ENCODE measurements at regions not wholly inside any gene's neighbourhood (a gene's known extent, or its start where the extent isn't known, plus 50 kb on each side); places are given as distances from the start of the nearest gene placed in this dataset.

DNA sequence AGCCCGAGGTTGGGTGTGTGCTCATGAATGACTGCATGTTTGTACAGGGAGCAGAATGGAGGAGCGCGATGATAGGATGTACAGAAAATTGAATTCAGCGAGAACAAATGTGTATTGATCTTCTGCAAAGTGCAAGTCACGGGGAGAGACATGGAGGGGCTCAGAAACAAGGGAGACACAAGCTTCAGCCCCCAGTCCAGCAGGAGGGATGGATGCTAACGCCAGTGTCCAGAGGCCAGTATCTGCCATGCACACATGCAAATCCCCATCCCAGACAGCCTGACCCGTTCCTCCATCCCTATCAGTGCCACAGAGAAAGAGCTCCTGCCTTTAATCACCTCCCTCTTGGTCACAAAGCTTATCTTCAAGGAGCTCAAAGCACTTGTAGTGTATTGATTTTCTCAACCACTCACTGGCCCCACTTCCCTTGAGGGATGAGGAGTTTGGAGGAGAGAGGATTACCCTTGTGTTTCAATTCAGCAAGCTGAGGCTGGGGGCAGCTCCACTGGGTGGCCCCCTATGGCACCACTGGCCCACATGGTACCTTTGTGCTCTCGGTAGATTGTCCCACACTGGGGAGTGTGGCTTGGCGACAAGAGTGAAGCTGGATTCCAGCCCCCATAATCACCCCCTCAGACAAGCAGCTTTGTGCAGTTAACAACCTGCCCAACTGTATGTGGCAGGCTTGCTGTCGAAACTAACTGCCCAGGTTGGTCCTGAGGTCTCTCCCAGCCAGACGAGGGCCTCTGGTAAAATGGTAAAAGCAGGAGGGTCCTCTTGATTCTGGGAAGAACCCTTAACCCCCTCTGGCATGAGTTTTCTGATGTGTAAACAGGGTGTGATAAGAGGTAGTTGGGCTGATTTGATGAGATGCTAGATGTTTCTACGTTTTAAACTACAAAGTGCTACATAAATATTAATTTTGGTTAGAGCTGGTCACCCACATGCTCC is 151.6 kb upstream of the UNC5B start:
- H3K4me3 ChIP-seq (ENCODE audit: low read depth, low read length) = no peak overlapping the region
- DNase-seq (ENCODE audit: low read depth) = no peak
- no peak for TF ChIP-seq CTCF (IDR thresholded peaks at IDR 0.05; ENCODE audit: low read depth, low read length, missing control alignments)
- in situ Hi-C loops (cut with HindIII; ENCODE audit: low sequenced_read_pairs) = no loop called here

- no peak for DNase-seq (ENCODE audit: low read depth)
- H3K4me3 ChIP-seq (ENCODE audit: low read depth, low read length) = no peak overlapping the region
- TF ChIP-seq CTCF (IDR thresholded peaks at IDR 0.05; ENCODE audit: low read depth, low read length, missing control alignments) = no peak
- in situ Hi-C loops (cut with HindIII; ENCODE audit: low sequenced_read_pairs) = no loop called here
Measured at GRCh38 chr10:71061472-71061871, 150.9 kb upstream of the UNC5B start.

DNA sequence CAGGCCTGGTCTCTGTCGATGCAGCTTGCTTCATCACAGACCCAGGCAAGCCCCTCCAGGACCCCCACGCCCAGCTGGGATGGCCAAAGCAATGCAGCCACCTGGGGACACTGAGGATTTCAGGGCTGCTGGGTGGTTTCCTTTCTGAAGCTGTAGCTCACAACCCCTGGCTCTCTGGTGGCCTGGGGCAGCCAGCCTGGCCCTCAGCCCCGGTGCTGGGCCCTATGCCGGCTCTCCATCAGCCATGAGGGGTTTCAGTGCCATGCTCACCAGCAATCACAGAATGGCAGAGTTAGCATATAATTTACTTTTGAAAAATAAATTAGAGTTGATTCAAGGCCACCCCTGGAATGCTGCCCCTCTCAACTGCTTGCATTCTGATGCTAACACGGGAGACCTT is 150.2 kb upstream of the UNC5B start:
- TF ChIP-seq CTCF (IDR thresholded peaks at IDR 0.05; ENCODE audit: low read depth, low read length, missing control alignments) = no peak
- in situ Hi-C loops (cut with HindIII; ENCODE audit: low sequenced_read_pairs) = no loop called here
- DNase-seq (ENCODE audit: low read depth) = no peak
- H3K4me3 ChIP-seq (ENCODE audit: low read depth, low read length) = no peak overlapping the region

GRCh38 chr10:71063401-71063800 is 149.0 kb upstream of the UNC5B start:
- no peak for DNase-seq (ENCODE audit: low read depth)
- in situ Hi-C loops (cut with HindIII; ENCODE audit: low sequenced_read_pairs) = no loop called here
- TF ChIP-seq CTCF (IDR thresholded peaks at IDR 0.05; ENCODE audit: low read depth, low read length, missing control alignments) = no peak
- H3K4me3 ChIP-seq (ENCODE audit: low read depth, low read length) = no peak overlapping the region

DNA sequence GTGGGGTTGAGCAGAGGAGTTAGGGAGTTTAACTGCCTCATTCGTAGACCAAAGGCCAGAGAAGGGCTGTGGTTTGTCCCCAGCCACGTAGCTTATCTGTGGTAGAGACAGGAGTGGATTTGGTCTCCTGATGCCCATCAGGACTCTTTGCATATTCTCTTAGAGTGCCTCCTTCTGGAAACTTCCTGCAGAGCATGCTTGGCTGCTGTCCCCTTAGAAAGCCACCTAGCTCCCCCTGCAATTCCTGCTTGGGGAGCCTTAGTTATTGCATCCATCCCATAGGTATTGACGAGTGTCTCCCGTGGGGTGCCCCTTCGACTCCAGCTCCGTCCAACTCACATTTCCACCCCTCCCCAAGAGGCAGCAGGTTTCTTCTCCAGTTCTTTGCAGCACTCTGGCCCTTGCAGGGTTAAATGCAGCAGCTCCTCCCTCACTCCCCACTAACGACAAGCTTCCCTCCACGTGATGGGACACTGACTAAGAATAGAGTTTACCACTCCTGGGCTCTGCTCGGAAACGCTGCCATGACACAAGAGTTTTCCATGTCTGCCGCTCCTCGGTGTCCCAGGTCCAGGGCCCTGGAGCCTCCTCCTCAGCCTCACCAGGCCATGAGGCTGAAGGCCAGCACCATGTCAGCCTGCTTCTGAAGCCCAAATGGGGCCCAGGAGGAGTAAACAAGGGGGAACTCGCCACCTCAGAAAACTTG is 147.8 kb upstream of the UNC5B start:
- DNase-seq (ENCODE audit: low read depth) = no peak
- no peak for TF ChIP-seq CTCF (IDR thresholded peaks at IDR 0.05; ENCODE audit: low read depth, low read length, missing control alignments)
- H3K4me3 ChIP-seq (ENCODE audit: low read depth, low read length) = no peak overlapping the region
- in situ Hi-C loops (cut with HindIII; ENCODE audit: low sequenced_read_pairs) = no loop called here

- H3K4me3 ChIP-seq (ENCODE audit: low read depth, low read length) = no peak overlapping the region
- DNase-seq (ENCODE audit: low read depth) = no peak
- no peak for TF ChIP-seq CTCF (IDR thresholded peaks at IDR 0.05; ENCODE audit: low read depth, low read length, missing control alignments)
- in situ Hi-C loops (cut with HindIII; ENCODE audit: low sequenced_read_pairs) = no loop called here
Measured at GRCh38 chr10:71065659-71066058, 146.7 kb upstream of the UNC5B start.

Measured in astrocyte of the cerebellum (primary cell).